ENCODE measurements at regions not wholly inside any gene's neighbourhood (a gene's known extent, or its start where the extent isn't known, plus 50 kb on each side); places are given as distances from the start of the nearest gene placed in this dataset.
A peak's percentile ranks its signal among the peaks of the same experiment; 100 is the strongest.
"Not testable (repeated sequence)": the region's sequence is repeated elsewhere in the genome, so short reads cannot be mapped to it uniquely, and the experiment has no call there.

GRCh38 chr4:147104768-147105167, 159.1 kb upstream of the TTC29 start:
- no peak for DNase-seq

GRCh38 chr4:147108409-147108808, 162.7 kb upstream of the TTC29 start:
- no peak for DNase-seq

DNA sequence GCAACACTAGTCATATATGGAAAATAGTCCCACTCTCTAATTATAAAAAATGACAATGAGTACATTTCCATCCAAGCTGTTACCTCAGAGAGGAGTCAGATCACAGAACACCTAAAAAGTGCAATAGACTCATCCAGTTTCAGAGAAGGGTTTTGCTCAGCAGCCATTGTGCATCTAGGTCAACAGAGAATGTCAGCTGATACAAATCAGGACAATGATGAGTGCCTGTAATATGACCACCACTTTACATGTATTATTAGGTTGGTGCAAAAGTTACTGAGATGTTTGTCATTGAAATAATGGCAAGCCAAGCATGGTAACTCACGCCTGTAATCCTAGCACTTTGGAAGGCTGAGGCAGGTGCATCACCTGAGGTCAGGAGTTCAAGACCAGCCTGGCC, 164.1 kb upstream of the TTC29 start:
- DNase-seq, result no peak

GRCh38 chr4:147110473-147111367, 165.1 kb upstream of the TTC29 start:
- no peak for DNase-seq

DNA sequence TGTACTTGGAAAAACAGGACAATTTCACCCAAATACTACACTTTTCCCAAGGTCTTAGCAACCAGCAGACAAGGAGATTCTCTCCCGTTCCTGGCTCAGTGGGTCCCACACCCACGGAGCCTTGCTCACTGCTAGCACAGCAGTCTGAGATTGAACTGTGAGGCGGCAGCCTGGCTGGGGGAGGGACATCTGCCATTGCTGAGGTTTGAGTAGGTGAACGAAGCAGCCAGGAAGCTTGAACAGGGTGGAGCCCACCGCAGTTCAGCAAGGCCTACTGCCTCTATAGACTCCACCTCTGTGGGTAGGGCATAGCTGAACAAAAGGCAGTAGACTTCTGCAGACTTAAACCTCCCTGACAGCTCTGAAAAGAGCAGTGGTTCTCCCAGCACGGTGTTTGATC, 166.5 kb upstream of the TTC29 start:
- DNase-seq, result not testable (repeated sequence)

DNA sequence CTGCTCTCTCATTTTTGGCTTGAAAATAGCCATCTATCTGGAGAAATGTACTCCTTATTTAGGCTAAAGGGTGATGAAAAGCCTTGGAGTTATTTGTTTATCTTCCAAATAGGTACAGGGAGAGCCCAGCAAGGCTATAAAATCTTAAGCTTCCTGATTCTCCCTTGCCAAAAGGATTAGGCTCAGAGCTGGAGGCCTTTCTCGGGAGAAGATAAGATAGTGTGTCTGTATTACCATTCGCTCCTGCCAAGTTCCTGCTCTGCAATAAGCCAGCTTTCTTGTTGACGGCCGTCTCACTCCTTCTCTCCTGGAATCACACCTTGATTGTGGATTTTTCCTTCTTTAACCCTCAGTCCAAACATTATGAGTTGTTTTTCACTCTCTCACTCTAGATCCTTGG, 171.8 kb upstream of the TTC29 start:
- DNase-seq, result no peak

GRCh38 chr4:147118528-147118927, 172.9 kb upstream of the TTC29 start:
- DNase-seq, result no peak

GRCh38 chr4:147122685-147123084, 177.0 kb upstream of the TTC29 start:
- DNase-seq, result no peak

GRCh38 chr4:147123146-147123545, 177.5 kb upstream of the TTC29 start:
- no peak for DNase-seq

DNA sequence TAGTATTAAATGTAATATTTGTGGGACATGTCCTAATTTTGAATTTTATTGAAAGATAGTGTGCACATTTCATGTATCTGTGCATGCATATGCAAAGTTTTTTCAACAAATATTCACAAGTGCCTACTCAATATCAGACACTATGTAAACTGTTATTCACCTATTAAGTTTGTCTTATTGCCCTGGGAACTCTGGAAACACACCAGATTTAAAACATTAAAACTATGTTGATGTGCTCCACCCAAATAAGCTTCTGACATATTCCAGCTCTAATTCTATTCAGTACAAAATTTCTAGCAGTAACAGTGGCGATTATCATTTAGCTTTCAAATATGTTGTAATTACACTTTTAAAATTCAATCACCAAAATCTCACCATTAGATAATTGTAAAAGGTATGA, 183.1 kb upstream of the TTC29 start:
- no peak for DNase-seq

DNA sequence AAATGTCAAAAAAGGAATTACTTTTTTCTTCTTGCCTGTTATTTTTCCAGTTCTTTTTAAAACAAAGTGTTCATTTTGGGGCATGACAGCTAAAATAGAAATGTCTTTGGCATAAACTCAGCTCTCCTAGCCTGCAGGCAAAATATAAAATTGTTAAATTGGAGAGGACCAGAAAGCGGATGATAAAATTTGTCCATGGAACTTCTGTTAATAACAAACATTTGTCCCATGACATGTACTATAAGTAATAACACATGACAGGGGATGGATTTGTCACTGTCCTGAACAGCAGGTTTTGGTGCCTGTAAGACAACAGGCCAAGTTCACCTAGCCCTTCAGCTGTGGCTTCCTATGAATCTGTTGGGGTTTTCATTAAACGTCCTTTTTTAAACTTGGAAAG, 184.0 kb upstream of the TTC29 start:
- DNase-seq, result no peak

GRCh38 chr4:147134536-147135210, 189.0 kb upstream of the TTC29 start:
- no peak for DNase-seq

DNA sequence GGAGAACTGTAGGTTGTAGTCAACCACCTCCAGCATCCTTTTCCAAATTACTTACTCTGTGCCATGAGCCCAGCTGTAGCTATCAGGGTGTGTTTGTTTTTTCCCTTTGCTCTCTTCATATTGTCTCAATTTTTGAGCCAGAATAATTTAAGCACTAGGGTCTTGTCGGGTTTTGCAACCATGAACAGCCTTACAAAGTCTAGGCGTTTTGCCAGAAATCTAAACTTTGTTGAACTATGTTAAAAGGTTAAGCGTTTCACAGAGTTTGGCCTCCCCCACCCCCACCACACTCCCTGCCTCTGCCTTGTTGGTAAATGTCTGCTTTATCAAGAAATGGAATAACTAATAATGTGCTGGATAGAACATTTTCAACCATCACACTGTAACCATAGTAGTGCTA, 190.6 kb upstream of the TTC29 start:
- DNase-seq, result no peak

DNA sequence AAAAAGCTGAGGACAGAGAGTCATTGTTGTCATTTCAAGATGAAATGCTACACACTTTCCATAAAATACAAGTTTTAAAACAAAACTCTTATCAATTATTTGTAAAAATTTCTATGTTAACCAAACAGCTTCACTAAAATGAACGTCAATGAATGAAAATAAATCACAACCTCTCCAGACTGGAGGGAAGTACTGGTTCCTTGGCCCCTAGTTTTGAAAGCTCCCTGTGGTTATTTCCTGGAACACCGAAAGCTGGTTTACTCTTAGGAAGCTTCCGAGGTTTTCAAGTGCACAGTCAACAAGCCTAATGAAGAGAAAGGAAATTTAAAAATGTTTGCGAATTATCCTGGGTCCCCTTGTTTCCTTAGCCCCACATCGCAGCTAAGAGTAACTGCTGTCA, 191.1 kb upstream of the TTC29 start:
- DNase-seq, result no peak

GRCh38 chr4:147137280-147137679, 191.6 kb upstream of the TTC29 start:
- no peak for DNase-seq

- DNase-seq, result no peak
These were observed 192.5 kb upstream of the TTC29 start for GRCh38 chr4:147138171-147138570.

DNA sequence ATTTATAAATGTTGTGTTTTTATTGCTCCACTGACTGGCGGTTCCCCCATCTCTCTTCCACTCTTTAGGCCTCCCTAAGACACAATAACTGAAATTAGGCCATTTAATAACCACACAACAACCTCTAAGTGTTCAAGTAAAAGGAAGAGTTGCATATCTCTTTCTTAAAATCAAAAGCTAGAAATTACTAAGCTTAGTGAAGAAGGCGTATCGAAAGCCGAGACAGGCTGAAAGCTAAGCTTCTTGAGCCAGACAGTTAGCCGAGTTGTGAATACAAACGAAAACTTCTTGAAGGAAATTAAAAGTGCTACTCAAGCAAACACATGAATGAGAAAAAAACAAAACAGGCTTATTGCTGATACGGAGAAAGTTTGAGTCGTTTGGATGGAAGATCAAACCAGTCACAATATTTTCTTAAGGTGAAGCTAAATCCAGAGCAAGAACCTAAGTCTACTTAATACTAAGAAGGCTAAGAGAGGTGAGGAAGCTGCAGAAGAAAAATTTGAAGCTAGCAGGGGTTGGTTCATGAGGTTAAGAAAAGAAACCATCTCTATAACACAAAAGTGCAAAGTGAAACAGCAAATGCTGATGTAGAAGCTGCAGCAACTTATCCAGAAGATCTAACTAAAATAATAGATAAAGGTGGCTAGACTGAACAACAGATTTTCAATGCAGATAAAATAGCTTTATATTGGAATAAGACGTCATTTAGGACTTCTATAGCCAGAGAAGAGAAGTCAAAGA, 194.0 kb upstream of the TTC29 start:
- no peak for DNase-seq

GRCh38 chr4:147151763-147152162, 206.1 kb upstream of the TTC29 start:
- no peak for DNase-seq

GRCh38 chr4:147157860-147158701, 212.4 kb upstream of the TTC29 start:
- DNase-seq, result peak in 1 of 2 donors; percentile 2

DNA sequence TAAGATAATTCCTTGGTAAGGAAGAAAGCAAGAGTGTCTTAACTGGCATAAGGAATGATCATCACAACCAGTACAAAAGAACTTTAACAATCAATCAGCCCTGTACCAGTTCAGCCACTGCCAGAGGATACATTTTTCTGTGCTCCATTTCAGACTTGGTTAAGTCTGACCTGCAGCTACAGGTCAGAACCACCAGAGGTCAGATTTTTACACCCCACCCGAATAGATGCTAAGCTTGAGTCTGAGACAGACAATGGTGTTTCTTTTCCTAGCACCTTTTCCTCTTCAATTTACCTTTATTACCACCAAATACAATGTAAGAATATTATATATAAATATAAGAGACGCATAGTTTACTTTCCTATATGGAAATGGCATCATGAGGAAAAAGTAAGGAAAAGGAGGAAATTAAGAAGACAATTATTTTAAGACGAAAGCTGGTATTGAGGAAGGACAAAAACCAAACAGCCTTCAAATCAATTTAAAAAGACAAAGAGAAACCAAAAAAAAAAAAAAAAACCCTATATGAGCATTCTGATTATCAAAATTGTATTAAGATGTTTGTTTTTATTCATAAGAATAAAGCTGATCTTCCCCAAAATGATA, 215.3 kb upstream of the TTC29 start:
- DNase-seq, result peak; percentile 11 to 56

GRCh38 chr4:147163311-147163710, 217.6 kb upstream of the TTC29 start:
- DNase-seq, result no peak

GRCh38 chr4:147168200-147168599, 222.5 kb upstream of the TTC29 start:
- not testable (repeated sequence) for DNase-seq

Measured in hippocampal formation (tissue), 2 donors.